Prostate gland (tissue), 2 donors: ENCODE measurements at regions not wholly inside any gene's neighbourhood (a gene's known extent, or its start where the extent isn't known, plus 50 kb on each side); places are given as distances from the start of the nearest gene placed in this dataset.

Experiments
- POLR2A ChIP-seq: fragments of 450-650 bp; IDR thresholded peaks from one replicate; pipeline ENCODE4 v1.6.1; 2016; ENCODE audit warnings: antibody characterized with exemption, mild to moderate bottlenecking
- POLR2AphosphoS5 ChIP-seq: sonication (generic); formaldehyde crosslinking; IDR thresholded peaks from one replicate; pipeline ENCODE4 v1.6.1; 2017; ENCODE audit warnings: antibody characterized with exemption
- TF ChIP-seq, protein P1 (sequence below), 4 experiments: fragments of 200-600 bp in 2 of 4; fragments of 450-650 bp in 2 of 4; sonication (generic) in 2 of 4; IDR thresholded peaks; 1 replicate in 3 of 4; 2 replicates in 1 of 4; pipeline ENCODE4 v1.5.1; 2016 to 2019; ENCODE audit warnings: antibody characterized with exemption in 4 of 4, mild to moderate bottlenecking in 2 of 4, moderate library complexity in 2 of 4

GRCh38 chr7:28351450-28351849, 60.9 kb upstream of the CREB5 start:
- TF ChIP-seq, protein P1, sequence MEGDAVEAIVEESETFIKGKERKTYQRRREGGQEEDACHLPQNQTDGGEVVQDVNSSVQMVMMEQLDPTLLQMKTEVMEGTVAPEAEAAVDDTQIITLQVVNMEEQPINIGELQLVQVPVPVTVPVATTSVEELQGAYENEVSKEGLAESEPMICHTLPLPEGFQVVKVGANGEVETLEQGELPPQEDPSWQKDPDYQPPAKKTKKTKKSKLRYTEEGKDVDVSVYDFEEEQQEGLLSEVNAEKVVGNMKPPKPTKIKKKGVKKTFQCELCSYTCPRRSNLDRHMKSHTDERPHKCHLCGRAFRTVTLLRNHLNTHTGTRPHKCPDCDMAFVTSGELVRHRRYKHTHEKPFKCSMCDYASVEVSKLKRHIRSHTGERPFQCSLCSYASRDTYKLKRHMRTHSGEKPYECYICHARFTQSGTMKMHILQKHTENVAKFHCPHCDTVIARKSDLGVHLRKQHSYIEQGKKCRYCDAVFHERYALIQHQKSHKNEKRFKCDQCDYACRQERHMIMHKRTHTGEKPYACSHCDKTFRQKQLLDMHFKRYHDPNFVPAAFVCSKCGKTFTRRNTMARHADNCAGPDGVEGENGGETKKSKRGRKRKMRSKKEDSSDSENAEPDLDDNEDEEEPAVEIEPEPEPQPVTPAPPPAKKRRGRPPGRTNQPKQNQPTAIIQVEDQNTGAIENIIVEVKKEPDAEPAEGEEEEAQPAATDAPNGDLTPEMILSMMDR (IDR thresholded peaks at IDR 0.05), result no peak
- TF ChIP-seq POLR2A, result no peak
- TF ChIP-seq POLR2AphosphoS5, result no peak
